Lower lobe of right lung (tissue), 2 donors: ENCODE measurements at regions not wholly inside any gene's neighbourhood (a gene's known extent, or its start where the extent isn't known, plus 50 kb on each side); places are given as distances from the start of the nearest gene placed in this dataset.

Experiments used
- ATAC-seq, 2 donors: fragments of 200-7000 bp; cut with Tn5 transposase; one replicate each; pipeline ENCODE4 v1.9.1; 2020 to 2022; ENCODE audit warnings: mild to moderate bottlenecking in 2 of 2, moderate library complexity in 2 of 2
- DNase-seq: peaks from one replicate; pipeline ENCODE4 v3.0.0-alpha.2; 2020
- H3K27ac ChIP-seq: fragments of 200-600 bp; one replicate; pipeline ENCODE4 v1.8.0; 2022
- H3K27me3 ChIP-seq: fragments of 200-600 bp; one replicate; pipeline ENCODE4 v1.8.0; 2022; ENCODE audit warnings: low read depth
- H3K36me3 ChIP-seq: fragments of 200-600 bp; one replicate; pipeline ENCODE4 v1.8.0; 2022; ENCODE audit warnings: mild to moderate bottlenecking
- H3K4me1 ChIP-seq: fragments of 200-600 bp; one replicate; pipeline ENCODE4 v1.8.0; 2022
- H3K4me3 ChIP-seq: fragments of 200-600 bp; one replicate; pipeline ENCODE4 v1.8.0; 2022; ENCODE audit warnings: mild to moderate bottlenecking
- H3K9me3 ChIP-seq: fragments of 200-600 bp; one replicate; pipeline ENCODE4 v1.8.0; 2022
- intact Hi-C: fragments of 100-400 bp; cut with DNase I; formaldehyde crosslinking; loops from one replicate; pipeline ENCODE4 v1.11.0; 2022
- TF ChIP-seq, protein P1 (sequence below): fragments of 200-600 bp; IDR thresholded peaks from one replicate; pipeline ENCODE4 v1.8.0; 2022; ENCODE audit warnings: antibody characterized with exemption, mild to moderate bottlenecking
- donor health status: DM: no; HTN: yes; CAD: no; lungs with severe emphysema.

DNA sequence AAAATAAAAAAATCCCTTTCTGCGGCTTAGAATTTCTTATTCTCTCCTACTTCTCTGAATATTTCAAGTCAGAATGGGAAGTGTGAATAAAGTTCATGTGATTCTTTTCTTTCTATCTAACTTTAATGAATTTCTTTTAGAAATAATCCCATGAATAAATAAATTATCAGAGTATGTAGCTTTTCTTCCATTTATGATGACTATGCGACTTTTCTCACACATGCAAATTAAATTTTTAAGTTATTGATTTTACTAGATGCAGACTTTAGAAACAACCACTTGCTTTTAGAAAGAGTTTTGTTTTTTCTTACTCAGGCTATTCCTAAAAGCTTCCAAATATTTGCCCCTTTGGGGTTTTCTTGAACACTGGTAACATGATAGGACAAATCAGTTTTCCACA, 477.7 kb upstream of the AGTR1 start:
- Histone ChIP-seq H3K27ac (no peak overlapping the region), H3K4me1 (no peaks in the 10 kb centered on the region), H3K27me3 (no peaks in the 10 kb centered on the region), H3K9me3 (no peaks in the 10 kb centered on the region), H3K4me3 (no peak overlapping the region), H3K36me3 (no peaks in the 10 kb centered on the region)
- DNase-seq (no peak), ATAC-seq (no peak)
- intact Hi-C loops: no loop called here
- TF ChIP-seq, protein P1, sequence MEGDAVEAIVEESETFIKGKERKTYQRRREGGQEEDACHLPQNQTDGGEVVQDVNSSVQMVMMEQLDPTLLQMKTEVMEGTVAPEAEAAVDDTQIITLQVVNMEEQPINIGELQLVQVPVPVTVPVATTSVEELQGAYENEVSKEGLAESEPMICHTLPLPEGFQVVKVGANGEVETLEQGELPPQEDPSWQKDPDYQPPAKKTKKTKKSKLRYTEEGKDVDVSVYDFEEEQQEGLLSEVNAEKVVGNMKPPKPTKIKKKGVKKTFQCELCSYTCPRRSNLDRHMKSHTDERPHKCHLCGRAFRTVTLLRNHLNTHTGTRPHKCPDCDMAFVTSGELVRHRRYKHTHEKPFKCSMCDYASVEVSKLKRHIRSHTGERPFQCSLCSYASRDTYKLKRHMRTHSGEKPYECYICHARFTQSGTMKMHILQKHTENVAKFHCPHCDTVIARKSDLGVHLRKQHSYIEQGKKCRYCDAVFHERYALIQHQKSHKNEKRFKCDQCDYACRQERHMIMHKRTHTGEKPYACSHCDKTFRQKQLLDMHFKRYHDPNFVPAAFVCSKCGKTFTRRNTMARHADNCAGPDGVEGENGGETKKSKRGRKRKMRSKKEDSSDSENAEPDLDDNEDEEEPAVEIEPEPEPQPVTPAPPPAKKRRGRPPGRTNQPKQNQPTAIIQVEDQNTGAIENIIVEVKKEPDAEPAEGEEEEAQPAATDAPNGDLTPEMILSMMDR: no peak

DNA sequence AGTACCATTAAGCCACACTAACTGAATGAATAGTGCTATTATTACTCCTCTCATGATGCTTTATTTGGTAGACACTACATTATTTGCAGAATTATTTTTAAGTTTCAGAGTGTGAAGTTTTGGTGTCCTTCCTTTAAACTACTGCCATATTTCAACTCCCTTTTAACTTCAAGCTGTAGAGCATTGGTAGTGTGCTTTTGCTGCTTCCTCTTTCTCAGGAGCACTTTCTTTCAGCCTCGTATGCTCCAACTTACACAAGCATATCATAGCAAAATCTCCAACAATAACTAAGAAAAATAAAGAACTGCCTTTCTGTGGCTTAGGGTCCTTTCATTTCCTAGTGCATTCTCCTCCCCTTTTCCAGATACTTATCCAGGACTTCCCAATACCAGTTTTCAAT, 476.4 kb upstream of the AGTR1 start:
- intact Hi-C loops: no loop called here
- Histone ChIP-seq H3K4me1 (no peaks in the 10 kb centered on the region), H3K27me3 (no peaks in the 10 kb centered on the region), H3K27ac (no peak overlapping the region), H3K36me3 (no peaks in the 10 kb centered on the region), H3K9me3 (no peaks in the 10 kb centered on the region), H3K4me3 (no peak overlapping the region)
- no peak for ATAC-seq
- no peak for DNase-seq
- TF ChIP-seq, protein P1: no peak

DNA sequence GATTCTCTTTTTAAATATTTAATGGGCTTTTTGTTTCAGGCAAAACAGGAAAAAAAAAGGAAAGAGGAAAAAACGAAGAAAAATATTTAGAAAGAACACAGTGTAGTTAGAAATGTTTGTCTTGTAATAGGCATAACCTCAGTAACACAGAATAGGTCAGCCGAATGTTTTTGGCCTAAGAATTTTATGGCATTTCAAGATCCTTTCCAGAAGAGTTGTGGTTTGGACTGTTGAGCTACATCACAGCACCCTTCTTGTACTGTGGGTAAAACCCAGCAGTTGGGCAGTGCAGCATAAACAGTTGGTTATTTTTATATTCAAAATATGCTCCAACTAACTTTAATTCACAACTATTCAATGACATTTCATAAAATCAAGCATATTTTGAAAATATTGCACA, 474.4 kb upstream of the AGTR1 start:
- no peaks in the 10 kb centered on the region for H3K27me3 ChIP-seq
- no peaks in the 10 kb centered on the region for H3K4me1 ChIP-seq
- no peak overlapping the region for H3K27ac ChIP-seq
- no peak for ATAC-seq
- TF ChIP-seq, protein P1: no peak
- no peak overlapping the region for H3K4me3 ChIP-seq
- DNase-seq: no peak
- intact Hi-C loops: no loop called here
- no peaks in the 10 kb centered on the region for H3K9me3 ChIP-seq
- H3K36me3 ChIP-seq: no peaks in the 10 kb centered on the region

DNA sequence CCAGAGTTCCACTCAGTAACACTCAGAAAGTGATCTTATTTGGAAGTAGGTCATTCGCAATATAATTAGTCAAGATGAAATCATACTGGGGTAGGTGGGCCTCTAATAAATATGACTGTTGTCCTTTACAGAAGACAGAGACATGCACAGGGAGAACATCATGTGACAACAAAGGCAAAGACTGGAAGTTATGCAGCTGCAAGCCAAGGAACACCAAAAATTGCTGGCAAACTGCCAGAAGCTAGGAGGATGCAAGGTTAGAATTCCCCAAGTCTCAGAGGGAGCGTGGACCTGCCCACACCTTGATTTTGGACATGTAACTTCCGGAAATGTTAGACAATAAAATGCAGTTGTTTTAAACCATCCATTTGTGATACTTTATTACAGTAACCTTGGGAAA, 471.5 kb upstream of the AGTR1 start:
- intact Hi-C loops: no loop called here
- Histone ChIP-seq H3K4me3 (no peak overlapping the region), H3K36me3 (no peaks in the 10 kb centered on the region), H3K9me3 (no peaks in the 10 kb centered on the region), H3K27ac (no peak overlapping the region), H3K4me1 (no peaks in the 10 kb centered on the region), H3K27me3 (no peaks in the 10 kb centered on the region)
- DNase-seq (no peak), ATAC-seq (no peak)
- TF ChIP-seq, protein P1: no peak

DNA sequence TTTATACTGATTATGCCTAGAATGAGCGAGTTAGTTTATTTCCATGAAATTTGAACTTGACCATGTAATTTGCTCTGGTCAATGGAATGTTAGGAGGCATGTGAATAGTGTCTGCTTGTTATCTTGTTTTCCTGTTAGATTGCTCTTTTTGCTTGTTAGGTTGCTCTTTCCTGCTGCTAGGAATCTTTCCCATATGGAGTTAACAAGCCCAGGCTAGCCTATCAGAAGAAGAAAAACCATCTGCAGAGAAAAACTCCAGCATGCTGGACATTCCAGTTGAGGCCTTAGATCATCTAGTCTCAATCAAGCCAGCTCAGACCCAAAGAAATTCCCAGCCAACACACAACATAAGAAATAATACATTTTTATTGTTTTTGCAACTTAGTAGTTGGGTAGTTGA, 470.2 kb upstream of the AGTR1 start:
- H3K9me3 ChIP-seq: no peaks in the 10 kb centered on the region
- no peak overlapping the region for H3K27ac ChIP-seq
- no peaks in the 10 kb centered on the region for H3K4me1 ChIP-seq
- ATAC-seq (no peak), DNase-seq (no peak)
- H3K4me3 ChIP-seq: no peak overlapping the region
- TF ChIP-seq, protein P1: no peak
- no peaks in the 10 kb centered on the region for H3K27me3 ChIP-seq
- intact Hi-C loops: no loop called here
- H3K36me3 ChIP-seq: no peaks in the 10 kb centered on the region

DNA sequence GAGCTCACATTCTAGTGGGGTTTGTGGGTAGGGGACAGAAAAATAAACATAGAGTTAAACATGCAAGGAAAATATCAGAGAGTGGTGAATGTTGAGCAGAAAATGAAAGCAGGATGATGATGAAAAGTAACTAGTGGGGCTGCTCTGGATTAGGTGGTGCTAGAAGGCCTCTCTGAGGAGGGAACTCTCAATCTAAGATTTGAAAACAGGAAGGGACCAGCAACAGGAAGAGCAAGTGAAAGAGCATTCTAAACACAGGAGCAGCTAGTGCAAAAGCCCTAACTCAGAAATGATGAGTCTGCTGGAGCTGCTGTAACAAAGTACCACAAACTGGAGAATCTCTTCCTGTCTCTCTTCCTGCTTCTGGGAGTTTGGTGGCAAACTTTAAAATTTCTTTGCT, 468.6 kb upstream of the AGTR1 start:
- intact Hi-C loops: no loop called here

More for the DNA sequence above, 468.6 kb upstream of the AGTR1 start:
- DNase-seq (no peak), ATAC-seq (no peak)
- TF ChIP-seq, protein P1: no peak
- H3K27me3 ChIP-seq: no peaks in the 10 kb centered on the region
- no peaks in the 10 kb centered on the region for H3K4me1 ChIP-seq
- H3K4me3 ChIP-seq: no peak overlapping the region
- H3K27ac ChIP-seq: no peak overlapping the region
- no peaks in the 10 kb centered on the region for H3K36me3 ChIP-seq
- no peaks in the 10 kb centered on the region for H3K9me3 ChIP-seq
